HCT116 (cell line): ENCODE measurements at regions not wholly inside any gene's neighbourhood (a gene's known extent, or its start where the extent isn't known, plus 50 kb on each side); places are given as distances from the start of the nearest gene placed in this dataset.

Experiments
- ATAC-seq: fragments of 200-7000 bp; cut with Tn5 transposase; 2 replicates; pipeline ENCODE4 v1.9.1; 2020; ENCODE audit warnings: mild to moderate bottlenecking, moderate library complexity
- BruUV-seq: library from RNA; stranded (reverse); fragments of 400-500 nt; replicated peaks from 2 replicates; lab custom pipeline; 2021; lab: Mats Ljungman, UMichigan
- CTCF ChIA-PET: fragments of 300-600 bp; sonication (Branson Sonifier 250); formaldehyde crosslinking; loops from one replicate; lab custom pipeline; 2021; ENCODE audit warnings: antibody characterized with exemption; lab: Charles Lee
- POLR2A ChIA-PET: fragments of 300-600, 350-600 bp; sonication (Branson Sonifier 250); formaldehyde crosslinking; loops from one replicate; lab custom pipeline; 2021; ENCODE audit warnings: antibody characterized with exemption; lab: Charles Lee
- RAD21 ChIA-PET, 2 experiments: fragments of 300-600 bp; sonication (Branson Sonifier 250); formaldehyde crosslinking; loops; one replicate each; lab custom pipeline; 2023; ENCODE audit warnings: low total read pairs in 2 of 2; ENCODE audit not compliant: uncharacterized antibody in 2 of 2, unreplicated experiment in 2 of 2, low non-redundant PET in 1 of 2; lab: Charles Lee
- DNase-seq: peaks from one replicate; pipeline ENCODE4 v3.0.0-alpha.2; 2010; ENCODE audit warnings: low read depth, low spot score
- H2AFZ ChIP-seq: fragments of 200-600 bp; shearing (Covaris generic), sonication (generic); 2 replicates; pipeline ENCODE4 v1.6.1; 2017; ENCODE audit warnings: low read depth, mixed run types, mixed read lengths, antibody characterized with exemption, low read length; ENCODE audit not compliant: poor library complexity, severe bottlenecking
- H3K27ac ChIP-seq: 2 replicates; pipeline ENCODE4 v1.5.1; 2012; ENCODE audit warnings: low read depth, low read length
- H3K27me3 ChIP-seq: fragments of 200-600 bp; sonication (generic); 2 replicates; pipeline ENCODE4 v1.6.1; 2016; ENCODE audit warnings: mixed run types, low read length, mixed read lengths; ENCODE audit not compliant: insufficient read depth
- H3K36me3 ChIP-seq, 2 experiments: fragments of 200-500 bp in 1 of 2; fragments of 200-600 bp in 1 of 2; sonication (Bioruptor generic) in 1 of 2; sonication (generic) in 1 of 2; 2 replicates each; pipeline versions ENCODE4 v1.5.1 to v1.6.1; 2014 to 2016; ENCODE audit warnings: low read length in 2 of 2, inconsistent platforms in 1 of 2, mixed read lengths in 1 of 2, mixed run types in 1 of 2; ENCODE audit not compliant: insufficient read depth in 2 of 2, control insufficient read depth in 1 of 2
- H3K4me1 ChIP-seq, 2 experiments: fragments of 200-600 bp in 1 of 2; sonication (generic) in 1 of 2; 2 replicates each; pipeline versions ENCODE4 v1.5.1 to v1.6.1; 2012 to 2017; ENCODE audit warnings: low read length in 2 of 2, inconsistent platforms in 1 of 2, mild to moderate bottlenecking in 1 of 2, mixed read lengths in 1 of 2, mixed run types in 1 of 2, moderate library complexity in 1 of 2; ENCODE audit not compliant: insufficient read depth in 2 of 2, control insufficient read depth in 1 of 2
- H3K4me2 ChIP-seq: fragments of 200-600 bp; sonication (generic); 2 replicates; pipeline ENCODE4 v1.6.1; 2017; ENCODE audit warnings: mixed run types, low read length, mixed read lengths
- H3K4me3 ChIP-seq, 2 experiments: fragments of 200-600 bp in 1 of 2; sonication (generic) in 1 of 2; replicated peaks in 1 of 2; 2 replicates each; pipeline ENCODE4 v1.5.1; 2011 to 2016; ENCODE audit warnings: low read length in 2 of 2, control low read depth in 1 of 2, low read depth in 1 of 2, mild to moderate bottlenecking in 1 of 2, mixed read lengths in 1 of 2, mixed run types in 1 of 2
- H3K79me2 ChIP-seq: fragments of 200-600 bp; sonication (generic); 2 replicates; pipeline ENCODE4 v1.6.1; 2017; ENCODE audit warnings: mild to moderate bottlenecking, mixed run types, low read length, moderate library complexity, mixed read lengths; ENCODE audit not compliant: insufficient read depth
- H3K9ac ChIP-seq: fragments of 200-600 bp; sonication (generic); 2 replicates; pipeline ENCODE4 v1.6.1; 2016; ENCODE audit warnings: low read length, mixed read lengths
- H3K9me2 ChIP-seq: fragments of 200-600 bp; sonication (generic), shearing (Covaris generic); 2 replicates; pipeline ENCODE4 v1.6.1; 2017; ENCODE audit warnings: mixed run types, mild to moderate bottlenecking, moderate library complexity; ENCODE audit not compliant: insufficient read depth
- H3K9me3 ChIP-seq, 2 experiments: fragments of 200-500 bp in 1 of 2; fragments of 200-600 bp in 1 of 2; sonication (Bioruptor generic) in 1 of 2; sonication (generic) in 1 of 2; 2 replicates each; pipeline ENCODE4 v1.6.1; 2014 to 2017; ENCODE audit warnings: low read length in 2 of 2, mixed read lengths in 2 of 2, inconsistent platforms in 1 of 2, low read depth in 1 of 2, mild to moderate bottlenecking in 1 of 2, mixed run types in 1 of 2, moderate library complexity in 1 of 2; ENCODE audit not compliant: control insufficient read depth in 1 of 2, insufficient read depth in 1 of 2
- H4K20me1 ChIP-seq: fragments of 200-600 bp; sonication (generic), shearing (Covaris generic); 2 replicates; pipeline ENCODE4 v1.6.1; 2017; ENCODE audit warnings: mixed run types, mild to moderate bottlenecking, moderate library complexity; ENCODE audit not compliant: insufficient read depth
- ATF3 ChIP-seq: IDR thresholded peaks from 2 replicates; pipeline ENCODE4 v1.6.1; 2012
- CBX3 ChIP-seq: IDR thresholded peaks from 2 replicates; pipeline ENCODE4 v1.6.1; 2012; ENCODE audit warnings: low read depth
- CEBPB ChIP-seq: IDR thresholded peaks from 2 replicates; pipeline ENCODE4 v1.6.1; 2012; ENCODE audit warnings: low read depth
- EGR1 ChIP-seq: IDR thresholded peaks from 2 replicates; pipeline ENCODE4 v1.6.1; 2012; ENCODE audit warnings: low read depth
- ELF1 ChIP-seq: IDR thresholded peaks from 2 replicates; pipeline ENCODE4 v1.6.1; 2012; ENCODE audit warnings: low read depth, borderline replicate concordance
- EZH2 ChIP-seq: fragments of 200-600 bp; sonication (generic); IDR thresholded peaks from 2 replicates; pipeline ENCODE4 v1.6.1; 2017; ENCODE audit warnings: antibody characterized with exemption, mixed run types
- POLR2A ChIP-seq: IDR thresholded peaks from 2 replicates; pipeline ENCODE4 v1.7.0; 2011; ENCODE audit warnings: borderline replicate concordance; ENCODE audit not compliant: insufficient read depth, insufficient read length; ENCODE audit errors: extremely low read depth
- POLR2AphosphoS5 ChIP-seq: IDR thresholded peaks from 2 replicates; pipeline ENCODE4 v1.6.1; 2011; ENCODE audit warnings: mild to moderate bottlenecking, low read depth, low read length, moderate library complexity
- SIN3A ChIP-seq: IDR thresholded peaks from 2 replicates; pipeline ENCODE4 v1.6.1; 2012; ENCODE audit warnings: low read depth
- SP1 ChIP-seq: IDR thresholded peaks from 2 replicates; pipeline ENCODE4 v1.6.1; 2012; ENCODE audit warnings: low read depth
- SRF ChIP-seq: IDR thresholded peaks from 2 replicates; pipeline ENCODE4 v1.6.1; 2012; ENCODE audit warnings: low read depth
- YY1 ChIP-seq: IDR thresholded peaks from 2 replicates; pipeline ENCODE4 v1.6.1; 2011; ENCODE audit warnings: low read length, low read depth, moderate library complexity, mild to moderate bottlenecking; ENCODE audit not compliant: insufficient replicate concordance; ENCODE audit errors: extremely low read depth
- ZFX ChIP-seq: fragments of 450-650 bp; IDR thresholded peaks from 2 replicates; pipeline ENCODE4 v1.6.1; 2017
- ZNF274 ChIP-seq: fragments of 200-500 bp; sonication (Bioruptor generic); IDR thresholded peaks from 2 replicates; pipeline ENCODE4 v1.6.1; 2014; ENCODE audit warnings: mild to moderate bottlenecking, low read depth, low read length, inconsistent platforms
- intact Hi-C: fragments of 100-400 bp; cut with micrococcal nuclease; formaldehyde crosslinking; loops from 2 replicates; pipeline ENCODE4 v1.10.0; 2022

GRCh38 chr3:76733073-76733759, 306.7 kb upstream of the ROBO2 start:
- Histone ChIP-seq H3K4me3 (no peak overlapping the region), H3K36me3 (no peaks in the 10 kb centered on the region), H4K20me1 (no peaks in the 10 kb centered on the region), H3K9me2 (no peaks in the 10 kb centered on the region), H2AFZ (no peak overlapping the region), H3K79me2 (no peaks in the 10 kb centered on the region), H3K4me1 (no peaks in the 10 kb centered on the region), H3K9me3 (peaks cover 5 to 17% of the 10 kb centered on the region in 2 experiments; a peak in 3 of 4 replicates), H3K27me3 (no peaks in the 10 kb centered on the region), H3K4me2 (no peak overlapping the region), H3K27ac (no peak overlapping the region), H3K9ac (no peak overlapping the region)
- no TSS peak for BruUV-seq
- ChIA-PET CTCF (no interaction called here), POLR2A (no interaction called here), RAD21 (no interaction called here)
- intact Hi-C loops, result no loop called here
- DNase-seq (no peak), ATAC-seq (no peak)
- TF ChIP-seq POLR2A (no peak), POLR2AphosphoS5 (no peak), CEBPB (no peak), ELF1 (no peak), SIN3A (no peak), ATF3 (no peak), ZNF274 (no peak), EGR1 (no peak), CBX3 (no peak), SP1 (no peak), ZFX (no peak), YY1 (no peak), EZH2 (no peak), SRF (no peak)
